NCI-H82 treated with DMSO at 0.1 percent for 48 hours (cell line): ENCODE measurements at regions not wholly inside any gene's neighbourhood (a gene's known extent, or its start where the extent isn't known, plus 50 kb on each side); places are given as distances from the start of the nearest gene placed in this dataset.

ENCODE experiments used
- DNase-seq: peaks from one replicate; lab custom pipeline; 2025; ENCODE audit not compliant: unreplicated experiment; lab: John Stamatoyannopoulos, UW

DNA sequence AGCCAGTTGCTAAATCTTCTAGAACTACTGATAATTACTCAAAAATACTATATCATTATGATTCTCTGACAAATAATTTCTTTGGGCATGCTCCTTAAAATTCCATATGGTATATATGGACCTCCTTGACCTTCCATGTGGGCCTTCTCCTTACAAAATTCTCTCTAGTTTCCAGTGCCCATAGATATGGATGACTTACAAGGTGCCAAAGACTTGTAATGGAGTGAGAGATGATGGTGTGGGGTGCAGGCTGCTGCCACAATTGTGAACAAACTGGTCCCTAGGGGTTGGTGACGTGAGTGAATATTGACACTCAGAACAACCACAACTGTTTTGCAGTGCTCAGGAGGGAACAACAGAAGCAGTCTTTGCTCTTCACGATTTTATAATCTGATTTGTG, 378.9 kb downstream of the SNAPC1 start:
- no peak for DNase-seq

DNA sequence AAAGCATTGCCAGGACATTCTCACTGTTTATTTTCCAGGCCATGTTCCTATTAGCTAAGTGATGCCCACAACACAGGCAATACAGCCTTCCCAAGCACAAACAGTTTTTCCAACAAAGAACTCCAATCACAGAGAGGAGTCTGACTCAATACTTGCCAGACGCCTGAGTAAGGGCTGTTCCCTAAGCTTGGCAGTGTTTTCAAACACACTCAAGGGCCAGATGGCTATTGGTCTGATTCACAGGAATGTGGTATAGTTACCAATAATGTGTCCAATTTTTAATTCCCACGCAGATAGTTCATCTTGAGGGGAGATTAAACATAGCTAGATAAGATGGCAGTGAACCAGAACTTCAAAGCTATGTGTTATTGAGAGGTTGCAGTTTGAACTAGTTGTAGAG, 381.0 kb downstream of the SNAPC1 start:
- no peak for DNase-seq

DNA sequence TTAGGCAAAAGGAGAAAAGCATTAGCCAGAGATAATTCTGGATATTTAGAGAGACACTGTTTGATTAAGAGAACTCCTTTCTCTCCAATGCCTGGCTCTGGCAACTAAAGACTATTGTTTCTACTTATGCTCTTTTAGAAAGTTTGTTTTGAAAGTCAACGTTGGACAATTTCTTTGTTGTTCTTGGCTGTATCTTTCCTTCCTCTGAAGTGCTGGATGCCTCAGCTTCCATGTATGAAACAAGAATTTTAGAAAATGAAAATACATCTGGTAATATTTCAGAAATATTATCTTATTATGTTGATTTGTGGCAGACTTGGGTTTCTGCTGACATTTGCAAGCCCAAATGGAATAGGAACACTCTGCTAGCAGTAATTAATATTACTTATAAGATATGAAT, 382.6 kb downstream of the SNAPC1 start:
- DNase-seq: no peak

GRCh38 chr14:62146030-62146429, 383.8 kb downstream of the SNAPC1 start:
- no peak for DNase-seq

DNA sequence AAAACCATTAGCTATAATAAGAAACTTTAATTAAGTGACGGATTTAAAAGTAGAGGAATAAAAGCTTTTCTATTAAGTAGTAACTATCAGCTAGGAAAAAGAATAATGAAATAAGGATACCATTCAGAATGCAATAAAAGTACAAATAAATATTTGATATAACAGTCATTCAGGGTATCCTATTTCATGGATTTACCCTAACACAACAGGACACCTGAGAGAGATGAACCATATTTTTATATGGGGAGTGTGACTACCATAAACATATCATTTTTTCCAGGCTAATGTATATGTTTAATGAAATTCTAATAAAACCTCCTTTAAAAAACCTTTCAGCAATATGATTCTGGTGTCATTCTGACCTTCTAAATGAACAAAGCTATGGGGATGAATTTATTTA, 393.8 kb downstream of the SNAPC1 start:
- DNase-seq: no peak

- no peak for DNase-seq
Observed at GRCh38 chr14:62158779-62159178, 396.6 kb downstream of the SNAPC1 start.

DNA sequence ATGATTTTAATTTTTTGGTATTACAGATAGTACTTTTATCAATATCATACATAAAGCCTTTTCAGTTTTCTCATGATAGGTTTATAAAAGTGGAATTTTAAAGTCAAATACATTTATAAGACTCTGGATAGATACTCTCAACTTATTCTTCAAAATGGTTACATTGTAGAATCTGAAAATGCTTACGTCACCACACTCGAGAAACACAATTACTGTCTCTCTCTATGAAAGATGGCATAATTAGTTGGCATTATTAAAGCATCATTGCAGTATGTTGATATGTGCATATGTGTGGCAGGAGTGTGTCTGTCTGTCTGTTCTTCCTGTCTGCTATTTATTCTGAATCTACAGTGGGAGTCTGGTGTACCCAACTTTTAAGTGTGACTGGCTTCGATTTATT, 397.1 kb downstream of the SNAPC1 start:
- DNase-seq: no peak

DNA sequence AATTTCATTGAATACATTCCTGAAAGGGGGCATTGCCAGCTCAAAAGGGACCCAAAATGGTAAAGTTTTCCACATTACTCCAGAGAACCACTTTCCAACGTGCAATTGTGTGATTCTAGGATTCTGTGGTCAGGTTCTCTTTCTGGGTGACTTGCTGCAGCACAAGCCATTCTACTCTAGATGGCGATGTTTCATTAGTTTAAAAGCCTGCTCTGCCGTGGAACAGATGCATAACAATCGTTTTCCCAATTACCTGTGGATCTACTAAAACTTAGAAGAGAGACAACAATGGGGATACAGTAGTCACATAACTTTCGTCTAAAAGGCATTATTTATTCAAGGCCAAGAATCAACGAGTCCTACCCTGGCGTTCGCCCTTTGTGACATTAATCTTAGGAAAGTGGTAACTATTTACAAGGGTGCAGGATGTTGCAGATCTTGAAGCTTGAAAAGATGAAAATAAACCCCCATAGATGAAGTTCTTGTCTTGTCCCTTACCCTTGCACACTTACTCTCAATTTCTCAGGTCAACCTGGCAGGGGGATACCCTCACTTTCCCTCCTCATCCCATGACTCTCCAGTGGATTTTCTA, 400.9 kb downstream of the SNAPC1 start:
- DNase-seq: peak; percentile 5

- DNase-seq: no peak
Observed at GRCh38 chr14:62168564-62169155, 406.4 kb downstream of the SNAPC1 start.

- DNase-seq: peak; percentile 6
Observed at GRCh38 chr14:62179367-62180018, 417.3 kb downstream of the SNAPC1 start.

GRCh38 chr14:62181591-62181990, 419.4 kb downstream of the SNAPC1 start:
- DNase-seq: no peak

DNA sequence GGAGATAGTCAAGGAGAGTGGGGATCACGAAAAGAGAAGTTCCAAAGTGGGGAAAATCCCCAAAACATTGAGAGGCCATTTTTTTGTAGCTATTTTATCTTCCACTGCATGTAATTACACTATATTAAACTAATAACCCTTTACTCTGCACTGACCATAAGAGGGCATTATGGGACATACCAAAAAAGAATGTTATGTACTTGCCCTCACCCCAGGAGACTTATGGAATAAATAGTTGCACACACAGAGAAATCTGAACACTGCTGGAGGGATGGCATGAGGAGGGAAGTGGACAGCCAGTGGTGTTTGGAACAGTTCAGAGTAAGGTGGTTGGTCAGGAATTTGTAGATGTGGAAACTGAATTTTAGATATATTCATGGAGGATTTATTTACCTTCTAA, 422.9 kb downstream of the SNAPC1 start:
- DNase-seq: no peak

GRCh38 chr14:62187265-62187664, 425.0 kb downstream of the SNAPC1 start:
- no peak for DNase-seq

DNA sequence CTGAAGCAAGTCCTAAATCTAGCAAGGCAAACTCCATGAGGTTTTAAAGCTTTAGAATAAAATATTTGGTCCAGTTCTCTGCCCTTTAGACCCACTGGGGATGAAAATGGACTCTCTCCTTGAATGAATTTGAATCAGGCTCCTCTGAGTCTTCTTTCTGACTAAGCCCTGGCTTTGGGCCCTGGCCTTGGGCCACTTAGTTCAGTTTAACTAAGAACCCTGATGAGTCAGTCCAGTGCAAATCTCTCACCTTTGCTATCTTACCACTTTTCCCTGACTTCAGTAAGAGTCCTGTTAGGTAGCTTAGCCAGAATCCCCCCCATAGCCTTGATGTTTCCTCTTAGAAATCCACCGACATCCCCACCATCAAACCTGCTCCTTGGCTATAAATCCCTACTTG, 427.5 kb downstream of the SNAPC1 start:
- DNase-seq: no peak

DNA sequence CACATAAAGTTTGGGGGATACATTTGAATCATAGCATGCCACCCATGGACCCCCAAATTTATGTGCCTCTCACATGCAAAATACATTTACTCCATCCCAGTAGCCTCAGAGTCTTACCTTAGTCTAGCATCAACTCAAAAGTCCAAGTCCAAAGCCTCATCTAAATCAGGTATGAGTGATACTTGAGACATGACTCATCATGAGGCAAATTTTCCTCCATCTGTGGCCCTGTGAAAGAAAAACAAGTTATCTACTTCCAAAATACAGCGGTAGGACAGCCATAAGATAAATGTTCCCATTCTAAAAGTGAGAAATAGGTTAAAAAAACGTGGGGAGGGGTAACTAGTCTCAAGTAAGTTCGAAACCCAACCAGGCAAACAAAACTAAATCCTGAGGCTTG, 444.2 kb downstream of the SNAPC1 start:
- no peak for DNase-seq

GRCh38 chr14:62209287-62209899, 447.2 kb downstream of the SNAPC1 start:
- no peak for DNase-seq

GRCh38 chr14:62213516-62213915, 451.3 kb downstream of the SNAPC1 start:
- no peak for DNase-seq

GRCh38 chr14:62216121-62216520, 453.9 kb downstream of the SNAPC1 start:
- DNase-seq: no peak

- no peak for DNase-seq
Observed at GRCh38 chr14:62234849-62235248, 472.6 kb downstream of the SNAPC1 start.

DNA sequence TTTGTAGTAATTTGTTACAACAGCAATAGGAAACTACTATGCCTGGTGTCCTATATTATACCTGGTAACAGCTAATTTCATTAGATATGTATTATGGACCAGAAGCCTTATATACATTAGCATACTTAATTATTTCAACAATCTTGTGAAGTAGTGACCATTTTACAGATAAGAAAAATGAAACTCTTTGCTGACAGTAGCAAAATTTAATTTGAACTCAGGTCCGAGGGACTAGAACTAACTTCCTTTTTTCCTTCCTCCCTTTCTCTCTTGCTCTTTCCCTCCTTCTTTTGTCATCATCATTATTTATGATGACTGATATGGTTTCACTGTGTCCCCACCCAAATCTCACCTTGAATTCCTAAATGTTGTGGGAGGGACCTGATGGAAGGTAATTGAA, 482.0 kb downstream of the SNAPC1 start:
- no peak for DNase-seq

GRCh38 chr14:62247266-62247665, 485.0 kb downstream of the SNAPC1 start:
- no peak for DNase-seq

GRCh38 chr14:62251237-62251636, 489.0 kb downstream of the SNAPC1 start:
- DNase-seq: no peak
